Caki2 (cell line): ENCODE measurements at regions not wholly inside any gene's neighbourhood (a gene's known extent, or its start where the extent isn't known, plus 50 kb on each side); places are given as distances from the start of the nearest gene placed in this dataset.
"Not testable (repeated sequence)": the region's sequence is repeated elsewhere in the genome, so short reads cannot be mapped to it uniquely, and the experiment has no call there.

Experiments
- DNase-seq: peaks from one replicate; pipeline ENCODE4 v3.0.0-alpha.2; 2015; ENCODE audit warnings: low read depth
- in situ Hi-C: cut with HindIII; loops from 2 replicates; pipeline ENCODE4 v1.10.0; 2016; ENCODE audit warnings: low sequenced_read_pairs, low pct_unique_long_range_greater_than_20kb, mixed read lengths

- DNase-seq: peak; percentile 16
- in situ Hi-C loops: no loop called here
Measured at GRCh38 chr5:120152472-120152871, 311.6 kb upstream of the PRR16 start.

GRCh38 chr5:120152931-120153330 lies 311.2 kb upstream of the PRR16 start:
- no peak for DNase-seq
- in situ Hi-C loops: no loop called here

GRCh38 chr5:120153551-120153950 lies 310.5 kb upstream of the PRR16 start:
- no peak for DNase-seq
- in situ Hi-C loops: no loop called here

GRCh38 chr5:120155873-120156272 lies 308.2 kb upstream of the PRR16 start:
- in situ Hi-C loops: no loop called here
- DNase-seq: no peak

- in situ Hi-C loops: no loop called here
Measured at GRCh38 chr5:120158211-120158610, 305.9 kb upstream of the PRR16 start.

GRCh38 chr5:120159155-120159554 lies 304.9 kb upstream of the PRR16 start:
- in situ Hi-C loops: no loop called here
- DNase-seq: no peak

More at GRCh38 chr5:120158211-120158610, 305.9 kb upstream of the PRR16 start:
- DNase-seq: no peak

- no peak for DNase-seq
- in situ Hi-C loops: no loop called here
Measured at GRCh38 chr5:120160124-120160895, 303.8 kb upstream of the PRR16 start.

GRCh38 chr5:120162321-120162720 lies 301.8 kb upstream of the PRR16 start:
- in situ Hi-C loops: no loop called here
- no peak for DNase-seq

GRCh38 chr5:120164037-120164436 lies 300.1 kb upstream of the PRR16 start:
- in situ Hi-C loops: no loop called here
- no peak for DNase-seq

- in situ Hi-C loops: no loop called here
- no peak for DNase-seq
Measured at GRCh38 chr5:120164986-120165385, 299.1 kb upstream of the PRR16 start.

- in situ Hi-C loops: no loop called here
- DNase-seq: no peak
Measured at GRCh38 chr5:120173125-120173524, 291.0 kb upstream of the PRR16 start.

- DNase-seq: no peak
- in situ Hi-C loops: no loop called here
Measured at GRCh38 chr5:120174089-120174488, 290.0 kb upstream of the PRR16 start.

- in situ Hi-C loops, DNase-seq: not testable (repeated sequence)
Measured at GRCh38 chr5:120181238-120181637, 282.9 kb upstream of the PRR16 start.

GRCh38 chr5:120194650-120195049 lies 269.4 kb upstream of the PRR16 start:
- DNase-seq, in situ Hi-C loops: not testable (repeated sequence)

GRCh38 chr5:120199559-120199958 lies 264.5 kb upstream of the PRR16 start:
- in situ Hi-C loops: no loop called here
- DNase-seq: no peak

GRCh38 chr5:120207129-120207528 lies 257.0 kb upstream of the PRR16 start:
- DNase-seq: no peak
- in situ Hi-C loops: no loop called here

- in situ Hi-C loops: no loop called here
- no peak for DNase-seq
Measured at GRCh38 chr5:120217001-120217400, 247.1 kb upstream of the PRR16 start.

GRCh38 chr5:120219988-120220387 lies 244.1 kb upstream of the PRR16 start:
- in situ Hi-C loops: no loop called here
- no peak for DNase-seq

GRCh38 chr5:120225524-120225923 lies 238.6 kb upstream of the PRR16 start:
- no peak for DNase-seq
- in situ Hi-C loops: no loop called here

GRCh38 chr5:120228262-120229031 lies 235.7 kb upstream of the PRR16 start:
- in situ Hi-C loops: no loop called here
- no peak for DNase-seq
